ENCODE measurements at regions not wholly inside any gene's neighbourhood (a gene's known extent, or its start where the extent isn't known, plus 50 kb on each side); places are given as distances from the start of the nearest gene placed in this dataset.
A peak's percentile ranks its signal among the peaks of the same experiment; 100 is the strongest.

- Histone ChIP-seq H3K4me3 (ENCODE audit: low read depth in 1 of 3, low read length in 3 of 3) (no peak overlapping the region), H3K27me3 (ENCODE audit: control insufficient read depth in 4 of 4, insufficient read depth in 4 of 4, low read length in 3 of 4) (peaks cover 0 to 12% (median 0%) of the 10 kb centered on the region in 4 donors), H3K9ac (ENCODE audit: low read depth in 1 of 2, low read length in 2 of 2) (no peak overlapping the region), H3K9me3 (ENCODE audit: control insufficient read depth in 4 of 4, low read length in 3 of 4) (no peaks in the 10 kb centered on the region), H3K27ac (ENCODE audit: low read depth in 1 of 2, low read length in 2 of 2) (no peak overlapping the region), H3K4me1 (ENCODE audit: control insufficient read depth in 4 of 4, insufficient read depth in 4 of 4, low read length in 3 of 4) (no peaks in the 10 kb centered on the region), H3K36me3 (ENCODE audit: control insufficient read depth in 4 of 4, insufficient read depth in 3 of 4, low read depth in 1 of 4, low read length in 3 of 4) (no peaks in the 10 kb centered on the region)
- no peak for DNase-seq (ENCODE audit: low spot score)
- WGBS: 63% methylated on average over 1 of the region's 1 CpG
- TF ChIP-seq RAD21 (IDR thresholded peaks at IDR 0.05) (no peak), SP1 (IDR thresholded peaks at IDR 0.05) (no peak), FOXA2 (IDR thresholded peaks at IDR 0.05) (no peak), REST (IDR thresholded peaks at IDR 0.05) (no peak), ZBTB33 (IDR thresholded peaks at IDR 0.05) (no peak), YY1 (IDR thresholded peaks at IDR 0.05) (no peak), TAF1 (conservative IDR thresholded peaks at IDR 0.05) (no peak), RXRA (IDR thresholded peaks at IDR 0.05) (no peak), CTCF (IDR thresholded peaks at IDR 0.05; ENCODE audit: low read depth, low read length, missing input control) (no peak), ATF3 (IDR thresholded peaks at IDR 0.05) (no peak), HNF4G (IDR thresholded peaks at IDR 0.05) (no peak), HNF4A (conservative IDR thresholded peaks at IDR 0.05) (no peak), NR2F2 (IDR thresholded peaks at IDR 0.05) (no peak), GABPA (IDR thresholded peaks at IDR 0.05 in 1 of 2, conservative IDR thresholded peaks at IDR 0.05 in 1 of 2) (no peak), MAX (IDR thresholded peaks at IDR 0.05) (no peak)
Measured at GRCh38 chr12:108060903-108061302, 68.2 kb upstream of the WSCD2 start.

- peak in 1 of 2 donors; percentile 33 for TF ChIP-seq RAD21 (IDR thresholded peaks at IDR 0.05)
- no peak for TF ChIP-seq NR2F2 (IDR thresholded peaks at IDR 0.05)
- WGBS: 9% methylated on average over 3 of the region's 3 CpGs
- peaks cover 0 to 6% (median 0%) of the 10 kb centered on the region in 4 donors for H3K27me3 ChIP-seq (ENCODE audit: control insufficient read depth in 4 of 4, insufficient read depth in 4 of 4, low read length in 3 of 4)
- H3K9me3 ChIP-seq (ENCODE audit: control insufficient read depth in 4 of 4, low read length in 3 of 4): no peaks in the 10 kb centered on the region
- no peak overlapping the region for H3K4me3 ChIP-seq (ENCODE audit: low read depth in 1 of 3, low read length in 3 of 3)
- no peaks in the 10 kb centered on the region for H3K36me3 ChIP-seq (ENCODE audit: control insufficient read depth in 4 of 4, insufficient read depth in 3 of 4, low read depth in 1 of 4, low read length in 3 of 4)
- no peak overlapping the region for H3K27ac ChIP-seq (ENCODE audit: low read depth in 1 of 2, low read length in 2 of 2)
- DNase-seq (ENCODE audit: low spot score): no peak
- no peak overlapping the region for H3K9ac ChIP-seq (ENCODE audit: low read depth in 1 of 2, low read length in 2 of 2)
- H3K4me1 ChIP-seq (ENCODE audit: control insufficient read depth in 4 of 4, insufficient read depth in 4 of 4, low read length in 3 of 4): no peaks in the 10 kb centered on the region
Measured at GRCh38 chr12:108063192-108063591, 65.9 kb upstream of the WSCD2 start.
